Coronary artery (tissue), 2 donors: ENCODE measurements at regions not wholly inside any gene's neighbourhood (a gene's known extent, or its start where the extent isn't known, plus 50 kb on each side); places are given as distances from the start of the nearest gene placed in this dataset.
"Not testable (repeated sequence)": the region's sequence is repeated elsewhere in the genome, so short reads cannot be mapped to it uniquely, and the experiment has no call there.

Source experiments
- DNase-seq: peaks from one replicate; pipeline ENCODE4 v3.0.0-alpha.2; 2017; ENCODE audit warnings: low spot score
- H3K27ac ChIP-seq, 2 donors: fragments of 200-600 bp; sonication (generic); one replicate each; pipeline ENCODE4 v1.5.1; 2016 to 2019
- H3K4me3 ChIP-seq: fragments of 200-600 bp; sonication (generic); 2 replicates; pipeline ENCODE4 v1.5.1; 2016; ENCODE audit warnings: mild to moderate bottlenecking, moderate library complexity
- CTCF ChIP-seq: fragments of 200-600 bp; sonication (generic); IDR thresholded peaks from one replicate; pipeline ENCODE4 v1.5.1; 2019; ENCODE audit warnings: antibody characterized with exemption

GRCh38 chr14:35174342-35174741, 52.0 kb downstream of the PRORP start:
- TF ChIP-seq CTCF = no peak
- no peak overlapping the region for H3K4me3 ChIP-seq
- no peak overlapping the region for H3K27ac ChIP-seq
- DNase-seq = no peak

- Histone ChIP-seq H3K4me3 (no peak overlapping the region), H3K27ac (no peak overlapping the region)
- no peak for DNase-seq
- no peak for TF ChIP-seq CTCF
Observed at GRCh38 chr14:35180179-35180578, 57.8 kb downstream of the PRORP start.

GRCh38 chr14:35184891-35185290, 62.5 kb downstream of the PRORP start:
- H3K27ac ChIP-seq, DNase-seq, H3K4me3 ChIP-seq: not testable (repeated sequence)

GRCh38 chr14:35189422-35189821, 67.1 kb downstream of the PRORP start:
- TF ChIP-seq CTCF = no peak
- DNase-seq = no peak
- Histone ChIP-seq H3K27ac (no peak overlapping the region), H3K4me3 (no peak overlapping the region)

- DNase-seq = no peak
- H3K4me3 ChIP-seq = no peak overlapping the region
- TF ChIP-seq CTCF = no peak
- H3K27ac ChIP-seq = no peak overlapping the region
Observed at GRCh38 chr14:35193161-35193560, 70.8 kb downstream of the PRORP start.

- DNase-seq, H3K27ac ChIP-seq, H3K4me3 ChIP-seq: not testable (repeated sequence)
Observed at GRCh38 chr14:35194183-35194582, 71.8 kb downstream of the PRORP start.

GRCh38 chr14:35196571-35196970, 74.2 kb downstream of the PRORP start:
- no peak overlapping the region for H3K27ac ChIP-seq
- no peak overlapping the region for H3K4me3 ChIP-seq
- TF ChIP-seq CTCF = no peak
- no peak for DNase-seq

GRCh38 chr14:35197015-35197414, 74.7 kb downstream of the PRORP start:
- no peak for DNase-seq
- Histone ChIP-seq H3K27ac (no peak overlapping the region), H3K4me3 (no peak overlapping the region)
- TF ChIP-seq CTCF = no peak
